ENCODE measurements at regions not wholly inside any gene's neighbourhood (a gene's known extent, or its start where the extent isn't known, plus 50 kb on each side); places are given as distances from the start of the nearest gene placed in this dataset.

GRCh38 chr13:62294244-62294643 lies 878.6 kb upstream of the PCDH20 start:
- no peak for TF ChIP-seq CTCF (IDR thresholded peaks at IDR 0.05; ENCODE audit: insufficient read depth, low read depth, low read length, missing control alignments)
- H3K4me3 ChIP-seq (ENCODE audit: low read depth, low read length), result no peak overlapping the region
- DNase-seq (ENCODE audit: low read depth), result no peak

- H3K4me3 ChIP-seq (ENCODE audit: low read depth, low read length), result no peak overlapping the region
- peak; percentile 10 for DNase-seq (ENCODE audit: low read depth)
- no peak for TF ChIP-seq CTCF (IDR thresholded peaks at IDR 0.05; ENCODE audit: insufficient read depth, low read depth, low read length, missing control alignments)
These were observed 877.2 kb upstream of the PCDH20 start for GRCh38 chr13:62292714-62293480.

GRCh38 chr13:62290542-62290941 lies 874.9 kb upstream of the PCDH20 start:
- TF ChIP-seq CTCF (IDR thresholded peaks at IDR 0.05; ENCODE audit: insufficient read depth, low read depth, low read length, missing control alignments), result no peak
- H3K4me3 ChIP-seq (ENCODE audit: low read depth, low read length), result no peak overlapping the region
- no peak for DNase-seq (ENCODE audit: low read depth)

- no peak overlapping the region for H3K4me3 ChIP-seq (ENCODE audit: low read depth, low read length)
- TF ChIP-seq CTCF (IDR thresholded peaks at IDR 0.05; ENCODE audit: insufficient read depth, low read depth, low read length, missing control alignments), result no peak
- no peak for DNase-seq (ENCODE audit: low read depth)
These were observed 872.1 kb upstream of the PCDH20 start for GRCh38 chr13:62287764-62288163.

GRCh38 chr13:62280590-62280989 lies 864.9 kb upstream of the PCDH20 start:
- DNase-seq (ENCODE audit: low read depth), result peak; percentile 37
- TF ChIP-seq CTCF (IDR thresholded peaks at IDR 0.05; ENCODE audit: insufficient read depth, low read depth, low read length, missing control alignments), result no peak
- H3K4me3 ChIP-seq (ENCODE audit: low read depth, low read length), result no peak overlapping the region

- no peak for TF ChIP-seq CTCF (IDR thresholded peaks at IDR 0.05; ENCODE audit: insufficient read depth, low read depth, low read length, missing control alignments)
- DNase-seq (ENCODE audit: low read depth), result no peak
- no peak overlapping the region for H3K4me3 ChIP-seq (ENCODE audit: low read depth, low read length)
These were observed 862.6 kb upstream of the PCDH20 start for GRCh38 chr13:62278271-62278670.

- no peak for DNase-seq (ENCODE audit: low read depth)
- no peak overlapping the region for H3K4me3 ChIP-seq (ENCODE audit: low read depth, low read length)
- no peak for TF ChIP-seq CTCF (IDR thresholded peaks at IDR 0.05; ENCODE audit: insufficient read depth, low read depth, low read length, missing control alignments)
These were observed 836.1 kb upstream of the PCDH20 start for GRCh38 chr13:62251734-62252133.
